GM23248 (cell line): ENCODE measurements at regions not wholly inside any gene's neighbourhood (a gene's known extent, or its start where the extent isn't known, plus 50 kb on each side); places are given as distances from the start of the nearest gene placed in this dataset.

Experiments
- EZH2 ChIP-seq: fragments of 200-600 bp; sonication (generic); IDR thresholded peaks from 2 replicates; pipeline ENCODE4 v1.6.1; 2018; ENCODE audit warnings: antibody characterized with exemption, mild to moderate bottlenecking; ENCODE audit not compliant: insufficient read depth, poor library complexity, severe bottlenecking
- EZH2phosphoT487 ChIP-seq: fragments of 200-600 bp; sonication (generic); IDR thresholded peaks from 2 replicates; pipeline ENCODE4 v1.6.1; 2018; ENCODE audit warnings: antibody characterized with exemption, moderate library complexity, mild to moderate bottlenecking, low read depth; ENCODE audit not compliant: insufficient read depth

DNA sequence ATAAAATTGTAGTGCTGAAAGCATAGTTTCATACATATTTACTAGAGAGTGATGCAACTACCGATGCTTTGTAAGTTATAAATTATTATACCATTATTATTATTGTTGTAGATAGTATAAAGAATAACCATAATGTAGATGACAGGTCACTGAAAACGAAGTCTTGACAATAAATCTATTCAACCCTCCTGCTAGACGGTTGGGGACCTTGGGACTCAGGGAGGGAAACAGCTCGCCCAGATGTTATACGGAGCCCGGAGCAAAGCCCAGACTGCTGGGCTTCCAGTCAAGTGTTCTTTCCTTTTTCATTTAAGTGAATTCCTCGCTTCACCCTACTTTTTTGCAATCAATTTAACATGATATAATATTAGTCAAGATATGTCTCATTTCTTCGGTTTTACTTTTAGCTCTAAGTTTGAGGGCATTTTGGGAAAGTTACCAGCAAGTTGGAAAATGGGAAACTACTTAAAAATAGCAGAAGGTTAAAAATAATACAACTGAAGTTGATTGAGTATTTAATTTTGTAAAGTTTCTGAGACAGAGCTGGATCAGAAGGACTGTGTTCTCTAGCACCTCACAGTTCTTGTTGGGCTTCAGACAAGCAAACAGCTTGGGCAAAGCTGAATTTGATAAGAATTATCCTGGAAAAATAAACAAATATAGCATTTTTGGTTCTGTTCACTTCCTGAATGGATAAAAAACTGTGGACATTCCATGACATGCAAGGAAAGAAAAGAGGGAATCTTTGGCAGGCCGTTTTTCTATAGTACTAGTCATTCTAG lies 173.4 kb upstream of the TP63 start:
- TF ChIP-seq EZH2 (no peak), EZH2phosphoT487 (no peak)
